Ovary (tissue), 3 donors: ENCODE measurements at regions not wholly inside any gene's neighbourhood (a gene's known extent, or its start where the extent isn't known, plus 50 kb on each side); places are given as distances from the start of the nearest gene placed in this dataset.

ENCODE experiments used
- CTCF ChIP-seq, 3 donors: fragments of 450-650 bp in 2 of 3; fragments of 200-600 bp in 1 of 3; IDR thresholded peaks; one replicate each; pipeline versions ENCODE4 v1.5.1 to v1.8.0; 2016 to 2022; ENCODE audit warnings: antibody characterized with exemption in 3 of 3, mild to moderate bottlenecking in 1 of 3
- EP300 ChIP-seq: sonication (generic); formaldehyde crosslinking; IDR thresholded peaks from one replicate; pipeline ENCODE4 v1.6.1; 2017; ENCODE audit warnings: antibody characterized with exemption
- POLR2A ChIP-seq: fragments of 450-650 bp; IDR thresholded peaks from one replicate; pipeline ENCODE4 v1.6.1; 2017; ENCODE audit warnings: antibody characterized with exemption, mild to moderate bottlenecking, moderate library complexity
- donor health status: DM: no; HTN: no; CAD: no.

- TF ChIP-seq CTCF (IDR thresholded peaks at IDR 0.05) (no peak), POLR2A (no peak), EP300 (no peak)
Observed at GRCh38 chr5:158487156-158487555, 612.6 kb downstream of the EBF1 start.
